GM19239 (cell line): ENCODE measurements at regions not wholly inside any gene's neighbourhood (a gene's known extent, or its start where the extent isn't known, plus 50 kb on each side); places are given as distances from the start of the nearest gene placed in this dataset.
"Not testable (repeated sequence)": the region's sequence is repeated elsewhere in the genome, so short reads cannot be mapped to it uniquely, and the experiment has no call there.

Source experiments
- DNase-seq: peaks from one replicate; pipeline ENCODE4 v3.0.0; 2011; ENCODE audit warnings: low spot score; ENCODE audit not compliant: insufficient read length
- FAIRE-seq: peaks from 2 replicates; lab custom pipeline; 2011; peaks lifted over from hg19 to GRCh38; lab: Jason Lieb, UNC

DNA sequence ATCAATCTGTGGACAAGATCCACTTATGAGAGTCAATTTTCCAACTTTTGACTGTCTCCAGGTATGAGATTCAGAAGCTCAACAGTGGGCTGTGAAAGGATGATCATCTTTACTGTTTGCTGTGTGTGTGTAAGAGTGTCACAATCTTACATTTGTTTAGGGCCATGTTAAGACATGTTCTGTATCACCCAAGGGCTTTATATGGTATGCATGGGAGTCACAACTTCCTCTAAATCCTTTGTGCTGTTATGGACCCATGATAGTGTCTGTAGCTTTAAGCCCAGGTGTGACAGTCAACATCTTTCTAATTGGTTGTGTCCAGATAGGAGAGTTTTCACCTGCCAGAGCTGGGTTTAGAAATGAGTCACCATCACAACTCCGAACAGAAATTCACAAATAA, 70.2 kb downstream of the ZNF726 start:
- not testable (repeated sequence) for DNase-seq, FAIRE-seq

DNA sequence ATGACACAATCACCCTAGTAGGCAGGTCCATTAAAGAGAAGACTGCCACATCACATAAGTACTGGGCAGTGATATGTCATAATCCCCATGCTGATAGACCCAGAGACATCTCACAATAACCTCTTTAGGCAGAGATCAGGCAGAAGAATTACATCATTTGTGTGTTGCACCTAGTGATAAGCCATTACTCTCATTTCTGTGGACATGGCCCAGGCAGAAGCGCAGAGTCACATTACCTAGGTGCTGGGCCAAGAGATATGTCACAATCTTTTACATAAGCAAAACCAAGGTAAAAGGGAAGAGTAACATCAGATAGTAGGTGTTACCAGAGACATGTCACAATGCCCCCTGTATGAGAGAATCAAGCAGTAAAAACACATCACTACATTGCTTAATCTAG, 71.9 kb downstream of the ZNF726 start:
- FAIRE-seq, result no peak
- DNase-seq, result no peak

DNA sequence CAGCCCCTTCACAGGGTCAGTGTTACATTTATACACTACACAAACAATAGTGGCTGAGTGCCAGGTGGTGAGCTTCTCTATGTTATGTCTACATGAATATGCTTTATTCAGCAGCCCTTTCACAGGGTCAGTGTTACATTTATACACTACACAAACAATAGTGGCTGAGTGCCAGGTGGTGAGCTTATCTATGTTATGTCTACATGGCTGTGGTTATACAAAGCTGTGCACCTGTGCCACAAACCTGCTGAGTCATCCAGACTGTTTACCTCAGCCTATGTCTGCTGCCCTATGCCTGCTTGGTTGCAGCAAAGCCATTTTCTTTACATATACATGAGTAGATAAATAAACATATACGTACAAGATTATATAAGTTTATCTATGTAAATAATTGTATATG, 76.5 kb downstream of the ZNF726 start:
- DNase-seq (no peak), FAIRE-seq (no peak)

DNA sequence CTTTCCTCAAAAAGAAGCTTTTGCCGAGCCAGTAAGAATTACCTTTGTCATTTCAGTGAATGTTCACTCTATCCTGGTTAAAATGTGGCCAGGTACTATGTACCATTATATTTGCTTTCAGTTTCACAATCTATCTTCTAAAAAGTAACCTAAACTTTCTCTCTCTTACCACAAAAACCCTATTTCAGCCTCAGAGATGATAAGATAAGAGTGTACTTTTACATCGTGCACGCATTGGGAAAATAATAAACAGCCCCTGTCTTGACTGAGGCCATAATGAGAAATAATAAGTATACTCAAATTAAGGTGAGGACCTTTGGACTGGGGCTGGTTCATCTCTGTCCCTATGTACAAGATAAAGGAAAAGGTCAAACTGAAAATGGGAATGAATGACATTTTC, 77.7 kb downstream of the ZNF726 start:
- DNase-seq, result no peak
- FAIRE-seq, result no peak

DNA sequence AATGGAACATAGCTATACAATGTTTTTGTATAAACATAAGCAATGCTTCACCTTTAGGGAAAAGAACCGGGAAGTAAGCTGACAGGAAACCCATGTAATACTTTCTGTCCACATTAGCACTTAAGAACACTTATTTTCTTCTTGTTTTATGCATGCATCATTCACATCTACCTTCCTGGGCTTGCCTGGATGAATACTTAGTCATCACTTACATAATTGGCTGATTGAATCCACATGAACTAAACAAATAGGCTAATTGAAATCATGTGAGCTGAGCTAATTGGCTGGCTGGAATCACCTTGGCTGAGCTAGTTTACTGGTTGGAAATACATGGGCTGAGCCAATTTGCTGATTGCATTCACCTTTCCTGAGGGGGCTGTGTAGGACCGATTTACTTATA, 78.8 kb downstream of the ZNF726 start:
- DNase-seq (no peak), FAIRE-seq (no peak)

DNA sequence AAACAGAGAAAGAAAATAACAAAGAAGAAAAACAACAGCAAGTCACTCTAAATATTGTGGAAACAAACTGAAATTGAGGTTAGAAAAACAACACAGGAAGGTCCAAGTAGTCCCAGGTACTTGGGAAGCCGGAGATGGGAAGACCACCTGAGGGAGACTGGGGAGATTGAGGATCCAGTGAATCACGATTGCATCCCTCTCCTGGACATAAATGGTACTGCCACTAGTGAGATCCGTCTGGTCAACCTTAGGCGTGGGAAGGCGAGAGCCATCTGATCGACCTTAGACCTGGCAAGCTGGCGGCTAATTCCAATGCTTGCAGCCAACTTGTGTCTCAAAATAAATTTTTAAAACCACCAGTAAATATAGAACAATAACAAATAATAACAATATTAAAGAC, 81.9 kb downstream of the ZNF726 start:
- no peak for DNase-seq
- FAIRE-seq, result no peak

DNA sequence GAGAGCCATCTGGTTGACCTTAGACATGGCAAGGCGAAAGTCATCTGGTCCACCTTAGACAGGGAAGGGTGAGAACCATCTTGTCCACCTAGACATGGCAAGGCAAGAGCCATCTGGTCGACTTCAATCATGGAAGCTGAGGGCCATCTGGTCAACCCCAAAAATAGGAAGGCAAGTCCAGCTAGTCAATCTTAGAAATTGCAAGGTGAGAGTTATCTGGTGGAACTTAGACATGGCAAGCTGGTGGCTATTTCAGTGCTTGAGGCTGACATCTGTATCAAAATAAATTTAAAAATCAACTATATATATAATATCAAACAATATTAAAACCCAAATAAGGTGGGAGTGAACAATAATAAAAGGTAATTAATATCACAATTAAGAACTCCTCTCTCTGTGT, 83.9 kb downstream of the ZNF726 start:
- DNase-seq (no peak), FAIRE-seq (no peak)

DNA sequence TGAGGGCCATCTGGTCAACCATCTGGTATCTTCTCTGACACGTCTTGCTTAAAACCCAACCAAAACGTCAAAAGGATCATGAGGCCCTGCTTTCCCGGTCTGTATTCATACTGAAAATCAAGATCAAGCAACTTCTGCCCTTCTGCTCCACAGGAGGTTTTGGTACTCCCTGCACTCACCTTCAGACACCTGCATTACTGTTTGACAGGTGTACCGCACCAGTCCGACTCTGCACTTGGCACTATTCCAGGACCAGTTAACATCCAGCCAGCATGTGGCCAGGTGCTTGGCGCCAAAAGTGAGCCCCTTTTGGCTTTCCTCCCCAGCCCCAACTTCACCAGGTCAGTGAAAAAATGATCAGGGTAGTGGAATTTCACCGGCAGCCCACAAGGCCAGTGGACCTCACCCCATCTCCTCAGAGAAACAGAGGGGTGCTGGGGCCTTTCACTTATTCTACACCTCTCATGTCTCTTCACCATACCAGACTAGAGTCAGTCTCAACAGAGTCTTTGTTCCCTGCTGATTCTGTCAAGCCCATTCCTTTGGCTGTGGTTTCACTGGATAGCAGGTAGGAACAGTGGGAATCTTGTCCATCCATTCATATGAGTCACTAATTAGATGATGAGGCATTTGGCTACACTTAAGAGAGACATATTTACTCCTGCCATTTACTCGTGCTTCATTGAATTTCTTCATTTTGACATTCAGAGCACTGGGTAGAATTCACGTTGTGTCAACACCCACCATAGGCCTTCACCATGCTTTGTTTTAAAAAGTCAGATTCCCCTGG, 85.3 kb downstream of the ZNF726 start:
- DNase-seq, result no peak
- no peak for FAIRE-seq

DNA sequence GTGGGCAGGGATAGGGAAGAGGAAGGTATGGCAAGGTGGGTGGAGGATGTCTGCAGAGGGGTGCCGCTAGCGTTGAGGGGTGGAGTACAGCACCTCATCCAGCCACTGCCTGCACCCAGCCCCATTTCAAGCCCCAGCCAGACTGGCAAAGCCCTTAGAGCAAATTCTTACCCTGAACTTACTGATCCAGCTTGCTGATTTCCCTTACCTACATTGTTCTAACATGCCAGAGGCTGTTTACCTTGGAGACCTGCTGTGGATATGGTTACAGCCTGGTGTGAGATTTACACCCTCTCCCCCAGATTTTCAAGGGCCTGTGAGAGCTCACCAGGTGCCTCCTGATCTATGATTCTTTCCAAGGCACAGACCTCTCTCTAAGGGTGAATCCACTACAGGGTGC, 86.0 kb downstream of the ZNF726 start:
- DNase-seq (no peak), FAIRE-seq (no peak)

DNA sequence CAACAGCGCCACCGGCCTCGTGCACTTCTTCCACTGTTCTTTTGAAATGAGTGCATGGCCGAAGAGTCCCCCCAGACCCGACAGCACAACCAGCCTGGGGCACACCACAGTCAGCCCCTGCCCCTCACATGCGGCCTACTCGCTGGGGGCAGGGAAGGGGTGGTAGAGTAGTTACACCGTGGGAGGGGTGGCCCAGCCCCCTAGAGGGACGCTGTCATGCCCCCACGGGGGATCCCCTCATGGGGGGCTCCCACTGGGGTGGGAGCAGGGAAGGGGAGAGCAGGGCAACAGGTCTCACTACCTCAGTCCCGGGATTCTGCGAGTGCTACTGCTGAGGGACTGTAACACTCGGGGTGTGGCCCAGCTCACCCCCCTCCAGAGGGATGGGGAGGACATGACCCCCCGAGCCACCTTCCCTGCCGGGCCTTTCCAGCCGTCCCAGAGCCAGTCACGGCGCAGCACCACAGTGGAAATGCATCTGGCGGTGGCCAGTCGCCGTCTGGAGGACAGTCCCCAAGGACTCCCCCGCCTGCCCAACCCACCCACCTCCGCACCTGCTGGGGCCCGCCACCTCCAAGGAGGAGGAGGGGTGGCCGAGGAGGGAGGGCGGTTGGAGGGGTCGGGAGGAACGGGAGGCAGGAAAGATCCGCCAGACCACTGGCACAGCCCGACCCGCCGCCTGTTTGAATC, 84.6 kb upstream of the ZNF254 start:
- DNase-seq (no peak), FAIRE-seq (no peak)

DNA sequence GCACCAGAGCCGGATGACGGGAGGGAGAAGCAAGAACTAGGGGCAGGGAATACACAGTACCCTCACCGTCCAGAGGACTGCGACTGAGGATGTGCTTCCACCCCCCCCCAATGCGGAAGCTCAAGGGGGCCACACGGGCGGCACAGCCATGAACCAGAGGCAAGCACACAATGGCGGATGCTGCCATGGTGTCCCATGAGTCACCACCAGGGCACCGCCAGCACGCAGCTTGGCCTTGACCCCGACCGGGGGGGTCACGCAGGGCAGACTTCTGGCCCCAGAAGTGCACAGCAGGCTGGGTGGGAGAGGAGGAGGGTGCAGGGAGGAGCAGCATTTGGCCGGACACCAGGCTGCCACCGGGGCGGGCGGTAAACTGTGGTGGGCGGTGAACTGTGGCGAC, 83.5 kb upstream of the ZNF254 start:
- DNase-seq (no peak), FAIRE-seq (no peak)

DNA sequence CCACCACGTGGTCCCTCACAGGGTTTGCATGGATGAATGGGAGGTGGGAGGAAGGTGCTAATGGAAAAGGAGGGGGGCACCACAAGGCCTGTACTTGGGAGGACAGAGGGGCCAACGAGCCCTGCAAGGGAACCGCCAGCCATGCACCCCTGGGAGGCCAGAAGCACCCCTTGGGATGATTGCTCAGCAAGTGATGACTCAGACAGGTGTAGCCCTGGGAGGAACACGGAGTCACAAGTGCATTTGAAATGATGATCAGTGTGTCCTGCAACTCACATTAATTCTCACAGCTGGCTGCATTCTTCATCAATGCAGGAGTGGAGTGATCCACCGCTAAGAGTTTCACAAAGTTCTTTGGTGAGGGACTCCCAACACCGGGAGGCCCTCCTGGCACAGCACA, 82.8 kb upstream of the ZNF254 start:
- DNase-seq, result no peak
- no peak for FAIRE-seq

DNA sequence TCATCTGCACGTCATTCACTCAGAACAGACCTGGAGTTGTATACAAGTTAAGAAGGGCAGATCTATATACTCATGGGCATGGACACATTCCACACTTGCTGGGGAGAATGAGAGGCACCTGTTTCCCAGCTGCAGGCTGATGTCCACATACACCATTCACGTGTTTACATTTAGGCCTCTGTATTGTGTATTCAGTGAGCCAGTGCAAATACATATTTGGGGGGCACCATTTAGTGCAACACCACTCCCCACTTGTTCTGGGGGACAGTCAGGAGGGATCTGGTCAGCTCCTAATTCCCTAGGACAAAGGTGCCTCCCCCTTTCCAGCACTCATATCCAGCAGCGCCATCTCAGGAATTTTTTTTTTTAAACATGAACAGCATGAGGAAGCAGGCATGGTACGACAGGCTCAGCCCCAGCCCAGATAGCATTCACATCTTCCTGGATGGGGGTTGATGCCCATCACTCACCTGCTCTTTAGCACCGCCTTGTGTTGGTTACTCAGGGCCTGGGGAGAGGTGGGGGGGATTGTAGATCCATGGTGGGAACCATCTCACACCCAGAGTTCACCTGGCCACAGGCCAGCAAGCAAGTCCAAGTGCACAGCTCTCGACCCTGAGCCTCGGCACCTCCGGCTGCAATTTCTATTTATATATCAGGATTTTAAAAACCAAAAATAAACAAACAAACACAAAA, 56.9 kb upstream of the ZNF254 start:
- FAIRE-seq (no peak), DNase-seq (no peak)

DNA sequence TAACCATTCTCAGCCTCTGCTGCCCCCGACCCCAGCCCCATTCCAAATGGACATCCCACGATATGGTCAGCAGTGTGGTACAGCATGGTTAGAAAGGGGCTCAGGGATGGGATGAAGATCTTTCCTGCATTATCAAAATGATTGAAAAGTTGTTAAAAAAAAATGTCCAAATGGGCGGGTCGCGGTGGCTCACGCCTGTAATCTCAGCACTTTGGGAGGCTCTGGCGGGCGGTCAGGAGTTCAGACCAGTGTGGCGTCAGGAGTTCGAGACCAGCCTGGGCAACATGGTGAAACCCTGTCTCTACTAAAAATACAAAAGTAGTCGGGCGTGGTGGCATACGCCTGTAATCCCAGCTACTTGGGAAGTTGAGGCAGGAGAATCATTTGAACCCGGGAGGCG, 54.3 kb upstream of the ZNF254 start:
- DNase-seq, result no peak
- FAIRE-seq, result no peak

DNA sequence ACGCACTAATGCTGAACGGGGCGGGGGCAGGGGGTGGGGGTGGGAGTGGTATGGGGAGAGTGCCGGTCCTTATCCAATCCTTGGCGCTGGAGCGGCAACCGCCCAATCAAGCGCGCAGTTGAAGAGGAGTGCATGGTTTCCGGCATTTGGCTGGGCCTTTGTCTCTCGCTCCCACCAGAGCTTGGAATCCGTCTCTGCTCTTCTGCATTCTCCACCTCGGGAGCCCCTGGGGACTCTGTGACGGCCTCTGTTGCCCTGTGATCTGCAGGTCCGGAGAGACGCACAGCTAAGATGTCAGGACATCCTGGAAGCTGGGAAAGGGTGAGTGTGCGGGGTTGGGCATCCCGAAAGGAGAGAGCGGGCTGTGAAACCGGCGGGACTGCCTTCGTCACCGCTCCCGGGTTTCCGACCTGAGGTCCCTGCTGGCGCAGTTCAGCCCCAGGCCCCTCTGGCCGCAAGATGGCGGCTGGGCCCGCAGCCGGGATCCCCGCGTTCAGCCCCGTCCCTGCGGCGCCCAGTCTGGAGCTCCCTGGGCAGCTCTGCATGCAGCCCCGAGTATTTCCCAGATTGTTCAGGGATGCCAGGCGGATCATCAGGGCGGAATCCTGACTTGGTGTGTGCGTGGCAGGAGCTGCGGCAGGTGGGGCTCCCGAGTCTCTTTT, 53.6 kb upstream of the ZNF254 start:
- FAIRE-seq, result peak; percentile 84

DNA sequence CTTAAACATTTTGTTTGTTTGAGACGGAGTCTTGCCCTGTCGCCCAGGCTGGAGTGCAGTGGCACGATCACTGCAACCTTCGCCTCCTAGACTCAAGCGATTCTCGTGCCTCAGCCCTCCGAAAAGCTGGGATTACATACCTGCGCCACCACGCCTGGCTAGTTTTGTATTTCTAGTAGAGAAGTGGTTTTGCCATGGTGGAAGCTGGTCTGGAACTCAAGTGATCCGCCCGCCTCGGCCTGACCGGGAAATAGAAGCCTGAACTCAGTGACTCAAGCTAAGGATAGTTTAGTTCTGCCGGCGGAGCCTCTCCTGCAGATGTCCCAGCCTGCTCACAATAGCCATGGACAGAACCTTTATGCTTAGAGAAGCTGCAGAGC, 53.0 kb upstream of the ZNF254 start:
- FAIRE-seq, result no peak
- DNase-seq, result peak; percentile 13

More for the DNA sequence above, 53.6 kb upstream of the ZNF254 start:
- peak; percentile 82 for DNase-seq

DNA sequence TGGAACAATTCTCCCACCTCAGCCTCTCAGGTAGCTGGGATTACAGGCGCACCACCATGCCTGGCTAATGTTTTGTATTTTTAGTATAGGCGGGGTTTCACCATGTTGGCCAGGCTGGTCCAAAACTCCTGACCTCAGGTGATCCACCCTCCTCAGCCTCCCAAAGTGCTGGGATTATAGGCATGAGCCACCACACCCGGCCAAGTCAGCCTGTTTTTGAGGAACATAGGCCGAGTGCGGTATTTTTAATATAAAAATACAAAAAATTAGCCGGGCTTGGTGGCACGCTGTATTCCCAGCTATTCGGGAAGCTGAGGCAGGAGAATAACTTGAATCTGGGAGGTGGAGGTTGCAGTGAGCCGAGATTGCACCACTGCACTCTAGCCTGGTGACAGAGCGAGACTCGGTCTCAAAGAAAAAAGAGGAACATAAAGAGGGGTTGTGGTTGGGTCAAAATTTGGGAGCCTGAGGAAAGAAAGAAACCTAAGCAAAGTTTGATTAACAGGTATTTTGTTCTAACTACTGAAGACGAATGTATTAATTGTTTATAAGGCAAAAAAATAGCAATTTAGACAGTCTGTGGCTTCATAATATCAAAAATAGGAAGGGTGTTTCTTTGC, 51.6 kb upstream of the ZNF254 start:
- DNase-seq, FAIRE-seq: not testable (repeated sequence)
